ENCODE measurements at regions not wholly inside any gene's neighbourhood (a gene's known extent, or its start where the extent isn't known, plus 50 kb on each side); places are given as distances from the start of the nearest gene placed in this dataset.

- no peak overlapping the region for H3K4me3 ChIP-seq (ENCODE audit: low read depth, low read length)
Measured at GRCh38 chr17:74045608-74046280, 157.7 kb upstream of the RPL38 start.

GRCh38 chr17:74049167-74049966 lies 154.1 kb upstream of the RPL38 start:
- no peak overlapping the region for H3K4me3 ChIP-seq (ENCODE audit: low read depth, low read length)
- no peak for DNase-seq (ENCODE audit: low read depth)

More at GRCh38 chr17:74045608-74046280, 157.7 kb upstream of the RPL38 start:
- DNase-seq (ENCODE audit: low read depth), result no peak

- no peak overlapping the region for H3K4me3 ChIP-seq (ENCODE audit: low read depth, low read length)
- DNase-seq (ENCODE audit: low read depth), result no peak
Measured at GRCh38 chr17:74049967-74050458, 153.5 kb upstream of the RPL38 start.

GRCh38 chr17:74051348-74051747 lies 152.1 kb upstream of the RPL38 start:
- DNase-seq (ENCODE audit: low read depth), result no peak
- no peak overlapping the region for H3K4me3 ChIP-seq (ENCODE audit: low read depth, low read length)

GRCh38 chr17:74052993-74053711 lies 150.3 kb upstream of the RPL38 start:
- H3K4me3 ChIP-seq (ENCODE audit: low read depth, low read length), result no peak overlapping the region
- DNase-seq (ENCODE audit: low read depth), result no peak

- H3K4me3 ChIP-seq (ENCODE audit: low read depth, low read length), result no peak overlapping the region
- no peak for DNase-seq (ENCODE audit: low read depth)
Measured at GRCh38 chr17:74053712-74054078, 149.8 kb upstream of the RPL38 start.

GRCh38 chr17:74054249-74054648 lies 149.2 kb upstream of the RPL38 start:
- no peak overlapping the region for H3K4me3 ChIP-seq (ENCODE audit: low read depth, low read length)
- DNase-seq (ENCODE audit: low read depth), result no peak

GRCh38 chr17:74055508-74056160 lies 147.8 kb upstream of the RPL38 start:
- no peak overlapping the region for H3K4me3 ChIP-seq (ENCODE audit: low read depth, low read length)
- no peak for DNase-seq (ENCODE audit: low read depth)

- no peak overlapping the region for H3K4me3 ChIP-seq (ENCODE audit: low read depth, low read length)
- DNase-seq (ENCODE audit: low read depth), result no peak
Measured at GRCh38 chr17:74059479-74060240, 143.8 kb upstream of the RPL38 start.

GRCh38 chr17:74061758-74062157 lies 141.7 kb upstream of the RPL38 start:
- no peak overlapping the region for H3K4me3 ChIP-seq (ENCODE audit: low read depth, low read length)
- no peak for DNase-seq (ENCODE audit: low read depth)

- no peak for DNase-seq (ENCODE audit: low read depth)
- no peak overlapping the region for H3K4me3 ChIP-seq (ENCODE audit: low read depth, low read length)
Measured at GRCh38 chr17:74062234-74062633, 141.2 kb upstream of the RPL38 start.

GRCh38 chr17:74063439-74063838 lies 140.0 kb upstream of the RPL38 start:
- no peak overlapping the region for H3K4me3 ChIP-seq (ENCODE audit: low read depth, low read length)
- no peak for DNase-seq (ENCODE audit: low read depth)

- no peak overlapping the region for H3K4me3 ChIP-seq (ENCODE audit: low read depth, low read length)
- no peak for DNase-seq (ENCODE audit: low read depth)
Measured at GRCh38 chr17:74070374-74070773, 133.1 kb upstream of the RPL38 start.

- DNase-seq (ENCODE audit: low read depth), result no peak
- H3K4me3 ChIP-seq (ENCODE audit: low read depth, low read length), result no peak overlapping the region
Measured at GRCh38 chr17:74070998-74071679, 132.3 kb upstream of the RPL38 start.

GRCh38 chr17:74072340-74072739 lies 131.1 kb upstream of the RPL38 start:
- DNase-seq (ENCODE audit: low read depth), result no peak
- no peak overlapping the region for H3K4me3 ChIP-seq (ENCODE audit: low read depth, low read length)

GRCh38 chr17:74076446-74076845 lies 127.0 kb upstream of the RPL38 start:
- no peak for DNase-seq (ENCODE audit: low read depth)

GRCh38 chr17:74077231-74077630 lies 126.2 kb upstream of the RPL38 start:
- no peak overlapping the region for H3K4me3 ChIP-seq (ENCODE audit: low read depth, low read length)

More at GRCh38 chr17:74076446-74076845, 127.0 kb upstream of the RPL38 start:
- H3K4me3 ChIP-seq (ENCODE audit: low read depth, low read length), result no peak overlapping the region

GRCh38 chr17:74078363-74078941 lies 125.0 kb upstream of the RPL38 start:
- no peak for DNase-seq (ENCODE audit: low read depth)
- H3K4me3 ChIP-seq (ENCODE audit: low read depth, low read length), result no peak overlapping the region

More at GRCh38 chr17:74077231-74077630, 126.2 kb upstream of the RPL38 start:
- DNase-seq (ENCODE audit: low read depth), result no peak
